Liver (tissue), 9 donors: ENCODE measurements at regions not wholly inside any gene's neighbourhood (a gene's known extent, or its start where the extent isn't known, plus 50 kb on each side); places are given as distances from the start of the nearest gene placed in this dataset. TPM values are rescaled to one million over a fixed set of nuclear protein-coding genes. Genes with fewer than 3 reads are reported as not detected.

Source experiments
- DNase-seq: peaks from one replicate; pipeline ENCODE4 v3.0.0-alpha.2; 2017; ENCODE audit warnings: low spot score
- H3K27ac ChIP-seq, 2 donors: one replicate each; pipeline ENCODE4 v1.7.0; 2013; ENCODE audit warnings: inconsistent platforms in 2 of 2, low read length in 2 of 2, control low read depth in 1 of 2, low read depth in 1 of 2, mild to moderate bottlenecking in 1 of 2
- H3K27me3 ChIP-seq, 4 donors: one replicate each; pipeline versions ENCODE4 v1.6.1 to v1.7.0; 2013; ENCODE audit warnings: low read length in 3 of 4, inconsistent platforms in 1 of 4, mild to moderate bottlenecking in 1 of 4, moderate library complexity in 1 of 4; ENCODE audit not compliant: control insufficient read depth in 4 of 4, insufficient read depth in 4 of 4
- H3K36me3 ChIP-seq, 4 donors: one replicate each; pipeline versions ENCODE4 v1.6.1 to v1.7.0; 2013; ENCODE audit warnings: low read length in 3 of 4, mild to moderate bottlenecking in 3 of 4, low read depth in 1 of 4, moderate library complexity in 1 of 4; ENCODE audit not compliant: control insufficient read depth in 4 of 4, insufficient read depth in 3 of 4
- H3K4me1 ChIP-seq, 4 donors: one replicate each; pipeline versions ENCODE4 v1.6.1 to v1.7.0; 2013; ENCODE audit warnings: low read length in 3 of 4, mild to moderate bottlenecking in 3 of 4, moderate library complexity in 1 of 4; ENCODE audit not compliant: control insufficient read depth in 4 of 4, insufficient read depth in 4 of 4
- H3K4me3 ChIP-seq, 3 donors: one replicate each; pipeline versions ENCODE4 v1.6.1 to v1.7.0; 2013; ENCODE audit warnings: low read length in 3 of 3, control low read depth in 1 of 3, low read depth in 1 of 3, mild to moderate bottlenecking in 1 of 3
- H3K9ac ChIP-seq, 2 donors: one replicate each; pipeline ENCODE4 v1.7.0; 2013; ENCODE audit warnings: low read length in 2 of 2, mild to moderate bottlenecking in 2 of 2, moderate library complexity in 2 of 2, control low read depth in 1 of 2, low read depth in 1 of 2
- H3K9me3 ChIP-seq, 4 donors: one replicate each; pipeline versions ENCODE4 v1.6.1 to v1.7.0; 2013; ENCODE audit warnings: low read length in 3 of 4; ENCODE audit not compliant: control insufficient read depth in 4 of 4
- ATF3 ChIP-seq: IDR thresholded peaks from 2 replicates; pipeline ENCODE4 v1.6.1; 2016; ENCODE audit warnings: antibody characterized with exemption
- CTCF ChIP-seq: fragments of 150-350 bp; IDR thresholded peaks from 2 replicates; pipeline ENCODE4 v1.5.1; 2017; ENCODE audit warnings: improper control_type of control experiment, low read depth, low read length; ENCODE audit not compliant: missing input control
- EGR1 ChIP-seq, 2 donors: IDR thresholded peaks; 2 replicates each; pipeline ENCODE4 v1.6.1; 2016 to 2018; ENCODE audit warnings: antibody characterized with exemption in 2 of 2, low read depth in 2 of 2
- FOXA1 ChIP-seq: IDR thresholded peaks from 2 replicates; pipeline ENCODE4 v1.6.1; 2016; ENCODE audit warnings: antibody characterized with exemption
- FOXA2 ChIP-seq: IDR thresholded peaks from 2 replicates; pipeline ENCODE4 v1.6.1; 2016; ENCODE audit warnings: antibody characterized with exemption
- GABPA ChIP-seq, 2 donors: IDR thresholded peaks in 1 of 2; conservative IDR thresholded peaks in 1 of 2; 2 replicates each; pipeline ENCODE4 v1.6.1; 2016; ENCODE audit warnings: antibody characterized with exemption in 2 of 2, mild to moderate bottlenecking in 1 of 2, moderate library complexity in 1 of 2
- HNF4A ChIP-seq, 2 donors: conservative IDR thresholded peaks; 2 replicates each; pipeline ENCODE4 v1.6.1; 2016; ENCODE audit warnings: antibody characterized with exemption in 2 of 2, mild to moderate bottlenecking in 2 of 2
- HNF4G ChIP-seq: IDR thresholded peaks from 2 replicates; pipeline ENCODE4 v1.6.1; 2016; ENCODE audit warnings: antibody characterized with exemption
- JUND ChIP-seq, 2 donors: IDR thresholded peaks; 2 replicates each; pipeline ENCODE4 v1.6.1; 2016; ENCODE audit warnings: antibody characterized with exemption in 2 of 2
- MAX ChIP-seq: IDR thresholded peaks from 2 replicates; pipeline ENCODE4 v1.6.1; 2016; ENCODE audit warnings: antibody characterized with exemption
- NR2F2 ChIP-seq: IDR thresholded peaks from 2 replicates; pipeline ENCODE4 v1.6.1; 2016; ENCODE audit warnings: antibody characterized with exemption
- RAD21 ChIP-seq, 2 donors: IDR thresholded peaks; 2 replicates each; pipeline ENCODE4 v1.6.1; 2016; ENCODE audit warnings: antibody characterized with exemption in 2 of 2, mild to moderate bottlenecking in 2 of 2
- REST ChIP-seq: IDR thresholded peaks from 2 replicates; pipeline ENCODE4 v1.6.1; 2016; ENCODE audit warnings: antibody characterized with exemption, mild to moderate bottlenecking
- RXRA ChIP-seq, 2 donors: IDR thresholded peaks; 2 replicates each; pipeline ENCODE4 v1.6.1; 2017 to 2018; ENCODE audit warnings: antibody characterized with exemption in 2 of 2, mild to moderate bottlenecking in 1 of 2
- SP1 ChIP-seq: IDR thresholded peaks from 2 replicates; pipeline ENCODE4 v1.6.1; 2018; ENCODE audit warnings: antibody characterized with exemption, mild to moderate bottlenecking
- TAF1 ChIP-seq: conservative IDR thresholded peaks from 2 replicates; pipeline ENCODE4 v1.6.1; 2016; ENCODE audit warnings: antibody characterized with exemption, mild to moderate bottlenecking
- YY1 ChIP-seq: IDR thresholded peaks from 2 replicates; pipeline ENCODE4 v1.6.1; 2016; ENCODE audit warnings: antibody characterized with exemption, mild to moderate bottlenecking
- WGBS: extraction: QIAGEN DNeasy Blood & Tissue Kit; methylation state at CpG from one replicate; pipeline ENCODE4 v1.1.7; 2013; 5-methylcytosine and 5-hydroxymethylcytosine counted together
- small RNA-seq: library from RNA; depleted of rRNA; stranded (forward); fragments of <200 nt; gene quantifications from one replicate; pipeline ENCODE3, GENCODE V24; 2014
- TF ChIP-seq, protein P1 (sequence below): IDR thresholded peaks from 2 replicates; pipeline ENCODE4 v1.6.1; 2016; ENCODE audit warnings: antibody characterized with exemption
- donor health status: healthy.
- donor health status: healthy.
- donor health status: healthy.
- donor health status: healthy.
- donor health status: healthy.

DNA sequence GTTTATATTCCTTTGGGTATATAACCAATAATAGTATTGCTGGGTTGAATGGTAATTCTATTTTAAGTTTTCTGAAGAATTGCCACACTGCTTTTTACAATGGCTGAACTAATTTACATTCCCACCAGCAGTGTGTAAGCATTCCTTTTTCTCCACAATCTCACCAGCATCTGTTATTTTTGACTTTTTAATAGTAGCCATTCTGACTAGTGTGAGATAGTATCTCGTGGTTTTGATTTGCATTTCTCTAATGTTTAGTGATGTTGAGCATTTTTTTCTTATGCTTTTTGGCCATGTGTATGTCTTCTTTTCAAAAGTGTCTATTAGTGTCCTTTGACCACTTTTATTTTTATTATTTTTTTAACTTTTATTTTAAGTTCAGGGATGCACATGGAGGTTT, 275.3 kb downstream of the METTL15 start:
- WGBS = 88% methylated on average over 1 of the region's 1 CpG
- DNase-seq = no peak
- Histone ChIP-seq H3K9me3 (peaks cover 0 to 2% (median 0%) of the 10 kb centered on the region in 4 donors), H3K9ac (no peak overlapping the region), H3K4me3 (no peak overlapping the region), H3K27me3 (no peaks in the 10 kb centered on the region), H3K27ac (no peak overlapping the region), H3K4me1 (no peaks in the 10 kb centered on the region), H3K36me3 (no peaks in the 10 kb centered on the region)
- no peak for TF ChIP-seq EGR1 (IDR thresholded peaks at IDR 0.05; ENCODE audit: low read depth in 2 of 2)
- no peak for TF ChIP-seq HNF4G
- no peak for TF ChIP-seq RXRA (IDR thresholded peaks at IDR 0.05)
- TF ChIP-seq NR2F2 = no peak
- TF ChIP-seq GABPA (IDR thresholded peaks at IDR 0.05 in 1 of 2, conservative IDR thresholded peaks at IDR 0.05 in 1 of 2) = no peak
- TF ChIP-seq FOXA1 = no peak
- TF ChIP-seq TAF1 = no peak
- no peak for TF ChIP-seq CTCF
- TF ChIP-seq SP1 = no peak
- TF ChIP-seq, protein P1, sequence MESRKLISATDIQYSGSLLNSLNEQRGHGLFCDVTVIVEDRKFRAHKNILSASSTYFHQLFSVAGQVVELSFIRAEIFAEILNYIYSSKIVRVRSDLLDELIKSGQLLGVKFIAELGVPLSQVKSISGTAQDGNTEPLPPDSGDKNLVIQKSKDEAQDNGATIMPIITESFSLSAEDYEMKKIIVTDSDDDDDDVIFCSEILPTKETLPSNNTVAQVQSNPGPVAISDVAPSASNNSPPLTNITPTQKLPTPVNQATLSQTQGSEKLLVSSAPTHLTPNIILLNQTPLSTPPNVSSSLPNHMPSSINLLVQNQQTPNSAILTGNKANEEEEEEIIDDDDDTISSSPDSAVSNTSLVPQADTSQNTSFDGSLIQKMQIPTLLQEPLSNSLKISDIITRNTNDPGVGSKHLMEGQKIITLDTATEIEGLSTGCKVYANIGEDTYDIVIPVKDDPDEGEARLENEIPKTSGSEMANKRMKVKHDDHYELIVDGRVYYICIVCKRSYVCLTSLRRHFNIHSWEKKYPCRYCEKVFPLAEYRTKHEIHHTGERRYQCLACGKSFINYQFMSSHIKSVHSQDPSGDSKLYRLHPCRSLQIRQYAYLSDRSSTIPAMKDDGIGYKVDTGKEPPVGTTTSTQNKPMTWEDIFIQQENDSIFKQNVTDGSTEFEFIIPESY = no peak
- TF ChIP-seq JUND (IDR thresholded peaks at IDR 0.05) = no peak
- TF ChIP-seq HNF4A (conservative IDR thresholded peaks at IDR 0.05) = no peak
- no peak for TF ChIP-seq REST
- no peak for TF ChIP-seq FOXA2
- TF ChIP-seq ATF3 = no peak
- no peak for TF ChIP-seq RAD21 (IDR thresholded peaks at IDR 0.05)
- TF ChIP-seq MAX = no peak
- TF ChIP-seq YY1 = no peak

Small RNA genes lying in the stretch of these regions (small RNA-seq; reads per million reads assigned to genes)
- gene MIR8068 (not detected), gene RN7SL240P (not detected)
